HCT116 (cell line): ENCODE measurements at regions not wholly inside any gene's neighbourhood (a gene's known extent, or its start where the extent isn't known, plus 50 kb on each side); places are given as distances from the start of the nearest gene placed in this dataset.

Experiments used
- ATF3 ChIP-seq: IDR thresholded peaks from 2 replicates; pipeline ENCODE4 v1.6.1; 2012
- CEBPB ChIP-seq: IDR thresholded peaks from 2 replicates; pipeline ENCODE4 v1.6.1; 2012; ENCODE audit warnings: low read depth
- CTCF ChIP-seq, 3 experiments: fragments of 200-600 bp in 1 of 3; sonication (generic) in 1 of 3; IDR thresholded peaks in 2 of 3; conservative IDR thresholded peaks in 1 of 3; 2 replicates each; pipeline ENCODE4 v1.5.1; 2012 to 2017; ENCODE audit warnings: low read depth in 2 of 3, low read length in 2 of 3, antibody characterized with exemption in 1 of 3, borderline replicate concordance in 1 of 3, control low read depth in 1 of 3, mild to moderate bottlenecking in 1 of 3, mixed read lengths in 1 of 3, mixed run types in 1 of 3, moderate library complexity in 1 of 3; ENCODE audit not compliant: insufficient read depth in 1 of 3
- EGR1 ChIP-seq: IDR thresholded peaks from 2 replicates; pipeline ENCODE4 v1.6.1; 2012; ENCODE audit warnings: low read depth
- EZH2 ChIP-seq: fragments of 200-600 bp; sonication (generic); IDR thresholded peaks from 2 replicates; pipeline ENCODE4 v1.6.1; 2017; ENCODE audit warnings: antibody characterized with exemption, mixed run types
- EZH2phosphoT487 ChIP-seq: fragments of 200-600 bp; IDR thresholded peaks from 2 replicates; pipeline ENCODE4 v1.6.1; 2018; ENCODE audit warnings: antibody characterized with exemption, borderline replicate concordance
- MAX ChIP-seq: IDR thresholded peaks from 2 replicates; pipeline ENCODE4 v1.6.1; 2012
- POLR2A ChIP-seq: IDR thresholded peaks from 2 replicates; pipeline ENCODE4 v1.7.0; 2011; ENCODE audit warnings: borderline replicate concordance; ENCODE audit not compliant: insufficient read depth, insufficient read length; ENCODE audit errors: extremely low read depth
- POLR2AphosphoS5 ChIP-seq: IDR thresholded peaks from 2 replicates; pipeline ENCODE4 v1.6.1; 2011; ENCODE audit warnings: mild to moderate bottlenecking, low read depth, low read length, moderate library complexity
- RAD21 ChIP-seq: IDR thresholded peaks from 2 replicates; pipeline ENCODE4 v1.6.1; 2012; ENCODE audit warnings: low read depth, mild to moderate bottlenecking
- REST ChIP-seq: IDR thresholded peaks from 2 replicates; pipeline ENCODE4 v1.6.1; 2012; ENCODE audit warnings: low read depth
- SIN3A ChIP-seq: IDR thresholded peaks from 2 replicates; pipeline ENCODE4 v1.6.1; 2012; ENCODE audit warnings: low read depth
- TCF7L2 ChIP-seq: IDR thresholded peaks from 2 replicates; pipeline ENCODE4 v1.7.0; 2011; ENCODE audit warnings: borderline replicate concordance, inconsistent platforms; ENCODE audit not compliant: insufficient read depth, insufficient read length; ENCODE audit errors: extremely low read depth
- ZBTB33 ChIP-seq: IDR thresholded peaks from 2 replicates; pipeline ENCODE4 v1.6.1; 2011; ENCODE audit warnings: mild to moderate bottlenecking, low read length, moderate library complexity; ENCODE audit not compliant: insufficient replicate concordance; ENCODE audit errors: extremely low read depth

GRCh38 chr19:28927456-28927855 lies 285.5 kb downstream of the UQCRFS1 start:
- TF ChIP-seq CTCF (IDR thresholded peaks at IDR 0.05 in 2 of 3, conservative IDR thresholded peaks at IDR 0.05 in 1 of 3; ENCODE audit: borderline replicate concordance in 1 of 3, insufficient read depth in 1 of 3, low read depth in 2 of 3, low read length in 2 of 3) (no peak), POLR2AphosphoS5 (no peak), CEBPB (no peak), REST (no peak), RAD21 (no peak), EGR1 (no peak), POLR2A (no peak), MAX (no peak), SIN3A (no peak), ATF3 (no peak), EZH2phosphoT487 (no peak), ZBTB33 (no peak), EZH2 (no peak), TCF7L2 (no peak)
